Epithelial cell of proximal tubule (primary cell): ENCODE measurements at regions not wholly inside any gene's neighbourhood (a gene's known extent, or its start where the extent isn't known, plus 50 kb on each side); places are given as distances from the start of the nearest gene placed in this dataset.

ENCODE experiments used
- DNase-seq: peaks from one replicate; pipeline ENCODE4 v3.0.0-alpha.2; 2011; ENCODE audit warnings: low read depth
- H3K4me3 ChIP-seq: 2 replicates; pipeline ENCODE4 v1.5.1; 2011; ENCODE audit warnings: low read depth, mild to moderate bottlenecking, low read length
- TF ChIP-seq, protein P1 (sequence below): conservative IDR thresholded peaks from 2 replicates; pipeline ENCODE4 v1.5.1; 2012; ENCODE audit warnings: low read depth, mild to moderate bottlenecking, low read length

DNA sequence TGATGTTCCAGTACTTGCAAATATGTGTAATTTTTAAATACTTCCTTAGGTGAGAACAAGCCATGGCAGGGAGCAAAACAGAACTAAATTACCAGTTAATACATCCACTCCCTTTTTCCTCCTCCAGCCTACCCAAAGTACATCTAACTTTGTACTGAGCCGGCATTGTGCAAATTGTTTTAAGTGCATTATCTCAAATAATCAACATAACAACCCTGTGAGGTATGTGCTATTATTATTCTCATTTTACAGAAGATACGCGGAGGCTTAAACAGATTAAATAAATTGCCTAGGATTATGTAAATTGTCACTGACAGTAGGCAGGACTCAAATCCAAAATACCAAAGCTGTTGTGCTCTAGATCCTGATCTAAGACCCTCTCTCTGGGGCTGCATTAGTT, 55.5 kb upstream of the KLF4 start:
- TF ChIP-seq, protein P1, sequence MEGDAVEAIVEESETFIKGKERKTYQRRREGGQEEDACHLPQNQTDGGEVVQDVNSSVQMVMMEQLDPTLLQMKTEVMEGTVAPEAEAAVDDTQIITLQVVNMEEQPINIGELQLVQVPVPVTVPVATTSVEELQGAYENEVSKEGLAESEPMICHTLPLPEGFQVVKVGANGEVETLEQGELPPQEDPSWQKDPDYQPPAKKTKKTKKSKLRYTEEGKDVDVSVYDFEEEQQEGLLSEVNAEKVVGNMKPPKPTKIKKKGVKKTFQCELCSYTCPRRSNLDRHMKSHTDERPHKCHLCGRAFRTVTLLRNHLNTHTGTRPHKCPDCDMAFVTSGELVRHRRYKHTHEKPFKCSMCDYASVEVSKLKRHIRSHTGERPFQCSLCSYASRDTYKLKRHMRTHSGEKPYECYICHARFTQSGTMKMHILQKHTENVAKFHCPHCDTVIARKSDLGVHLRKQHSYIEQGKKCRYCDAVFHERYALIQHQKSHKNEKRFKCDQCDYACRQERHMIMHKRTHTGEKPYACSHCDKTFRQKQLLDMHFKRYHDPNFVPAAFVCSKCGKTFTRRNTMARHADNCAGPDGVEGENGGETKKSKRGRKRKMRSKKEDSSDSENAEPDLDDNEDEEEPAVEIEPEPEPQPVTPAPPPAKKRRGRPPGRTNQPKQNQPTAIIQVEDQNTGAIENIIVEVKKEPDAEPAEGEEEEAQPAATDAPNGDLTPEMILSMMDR = no peak
- no peak overlapping the region for H3K4me3 ChIP-seq
- no peak for DNase-seq

DNA sequence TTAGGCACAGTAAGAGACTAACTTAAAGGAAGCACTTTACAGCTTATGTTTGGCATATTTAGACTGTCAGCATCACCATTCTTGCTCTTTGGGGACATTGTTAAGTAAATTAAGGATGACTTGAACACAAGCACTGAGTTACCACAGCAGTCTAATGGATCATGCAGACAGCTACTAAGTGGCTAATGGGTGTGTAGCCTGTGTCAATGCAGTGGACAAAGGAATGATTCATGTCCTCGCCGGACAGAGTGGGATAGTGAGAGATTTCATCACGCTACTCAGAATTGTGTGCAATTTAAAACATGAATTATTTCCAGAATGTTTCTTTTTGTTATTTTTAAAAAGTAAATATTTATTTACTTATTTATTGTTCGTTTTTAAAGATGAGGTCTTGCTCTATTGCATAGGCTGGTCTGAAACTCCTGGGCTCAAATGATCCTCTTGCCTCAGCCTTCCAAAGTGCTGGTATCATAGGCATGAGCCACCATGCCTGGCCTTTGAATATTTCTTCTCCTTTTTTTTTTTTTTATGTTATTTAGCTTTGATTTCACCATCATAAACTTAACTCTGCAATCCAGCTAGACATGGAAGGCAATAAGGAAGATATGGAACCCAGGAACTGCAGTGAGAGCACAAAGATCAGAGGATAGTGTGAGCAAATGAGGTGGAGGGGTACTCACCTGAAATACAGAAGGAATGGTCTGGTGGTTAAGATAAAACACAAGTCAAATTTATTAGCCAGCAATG, 53.0 kb upstream of the KLF4 start:
- DNase-seq = no peak
- TF ChIP-seq, protein P1 = no peak
- no peak overlapping the region for H3K4me3 ChIP-seq

DNA sequence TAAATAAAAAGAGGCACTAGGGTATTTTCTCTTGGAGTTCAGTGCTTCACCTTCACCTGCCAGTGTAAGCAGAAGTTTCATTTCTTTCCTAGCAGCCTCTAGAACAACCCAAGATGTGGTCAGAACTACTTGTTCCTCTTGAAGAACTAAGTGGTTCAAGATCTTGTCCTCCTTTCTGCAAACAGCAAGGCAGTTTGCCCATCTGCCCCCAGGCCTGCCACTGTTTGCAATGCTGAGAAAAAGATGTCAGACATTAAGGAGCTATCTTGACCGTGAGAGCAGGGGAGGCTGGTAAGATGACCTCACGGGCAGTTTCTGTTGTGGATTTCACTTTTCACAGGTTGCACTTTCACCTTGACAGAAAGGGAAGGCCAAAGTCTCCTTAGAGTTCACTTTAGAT, 52.0 kb upstream of the KLF4 start:
- H3K4me3 ChIP-seq = no peak overlapping the region
- no peak for DNase-seq
- TF ChIP-seq, protein P1 = no peak

DNA sequence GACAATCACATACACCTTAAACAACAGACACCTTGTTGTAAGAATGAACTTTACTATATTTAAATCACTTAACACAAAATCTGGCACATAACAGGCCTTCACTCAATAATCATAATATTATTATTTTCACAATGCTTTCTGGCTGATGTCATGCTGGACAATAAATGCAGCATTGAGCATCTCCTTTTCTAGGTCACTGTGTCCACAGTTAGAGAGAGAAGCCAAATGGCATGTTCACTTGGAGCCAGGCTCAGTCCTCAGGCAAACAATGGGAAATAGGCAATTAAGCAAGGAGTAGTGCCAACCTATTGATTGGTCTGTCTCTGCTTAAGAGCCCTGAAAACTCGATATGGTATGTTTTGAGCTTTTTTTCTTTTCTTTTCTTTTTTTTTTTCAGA, 50.6 kb upstream of the KLF4 start:
- TF ChIP-seq, protein P1 = no peak
- DNase-seq = no peak

DNA sequence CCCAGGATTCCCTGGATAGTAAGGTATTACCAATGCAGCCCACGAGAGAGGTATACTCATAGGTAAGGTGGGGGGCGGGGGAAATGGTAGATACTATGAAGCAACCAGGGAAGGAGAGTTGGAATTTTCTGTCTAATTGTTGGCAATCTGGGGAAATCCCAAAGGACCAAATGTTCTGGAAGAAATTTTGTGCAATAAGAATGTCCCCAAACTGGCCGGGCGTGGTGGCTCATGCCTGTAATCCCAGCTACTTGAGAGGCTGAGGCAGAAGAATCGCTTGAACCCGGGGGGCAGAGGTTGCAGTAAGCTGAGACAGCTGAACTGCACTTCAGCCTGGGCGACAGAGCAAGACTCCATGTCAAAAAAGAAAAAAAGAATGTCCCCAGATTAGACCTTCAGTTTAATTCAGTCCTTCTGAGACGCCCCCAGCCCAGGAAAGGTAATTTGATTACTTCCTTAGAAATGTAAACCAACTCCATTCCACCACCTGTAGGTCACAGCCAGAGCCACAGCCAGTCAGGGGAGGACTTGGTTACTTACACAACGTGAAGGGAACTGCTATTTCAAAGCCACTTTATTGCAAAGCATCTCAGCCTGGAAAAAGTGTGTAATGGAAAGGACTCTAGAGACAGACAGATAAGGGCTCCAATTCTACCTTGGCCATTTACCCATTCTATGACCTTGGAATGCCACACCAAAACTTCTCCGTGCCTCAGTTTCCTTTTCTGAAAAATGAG, 50.0 kb upstream of the KLF4 start:
- no peak overlapping the region for H3K4me3 ChIP-seq
- TF ChIP-seq, protein P1 = peak; percentile 3
- DNase-seq = no peak

More for the DNA sequence above, 50.6 kb upstream of the KLF4 start:
- H3K4me3 ChIP-seq = no peak overlapping the region
